WI38 (cell line): ENCODE measurements at regions not wholly inside any gene's neighbourhood (a gene's known extent, or its start where the extent isn't known, plus 50 kb on each side); places are given as distances from the start of the nearest gene placed in this dataset.

Experiments used
- H3K4me3 ChIP-seq: 2 replicates; pipeline ENCODE4 v1.5.1; 2011; ENCODE audit warnings: low read depth, mild to moderate bottlenecking, control low read depth, low read length
- CTCF ChIP-seq: IDR thresholded peaks from 2 replicates; pipeline ENCODE4 v1.5.1; 2012; ENCODE audit warnings: low read depth, mild to moderate bottlenecking, control low read depth, low read length

DNA sequence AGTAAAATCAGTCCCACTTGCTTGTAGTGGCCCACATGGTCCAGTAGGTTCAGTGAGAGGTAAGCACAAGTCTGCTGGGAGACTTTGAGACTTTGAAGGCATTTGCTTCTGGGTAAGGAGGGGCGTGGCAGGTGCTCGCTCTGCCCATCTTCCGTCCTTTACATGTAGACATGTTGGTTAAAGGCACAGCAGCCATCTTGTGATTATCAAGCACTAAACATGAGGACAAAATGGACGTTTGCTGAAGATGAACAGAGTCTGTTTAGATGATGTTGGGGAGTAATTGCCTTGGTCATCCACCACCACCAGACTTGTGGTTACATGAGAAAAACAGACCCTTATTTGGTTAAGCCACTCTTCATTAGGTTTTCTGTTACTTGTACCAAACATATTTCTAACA lies 252.8 kb upstream of the PARD3B start:
- no peak overlapping the region for H3K4me3 ChIP-seq
- no peak for TF ChIP-seq CTCF

GRCh38 chr2:204293884-204294747 lies 251.2 kb upstream of the PARD3B start:
- no peak for TF ChIP-seq CTCF

GRCh38 chr2:204298404-204298803 lies 246.9 kb upstream of the PARD3B start:
- H3K4me3 ChIP-seq, result no peak overlapping the region
- TF ChIP-seq CTCF, result no peak

More at GRCh38 chr2:204293884-204294747, 251.2 kb upstream of the PARD3B start:
- no peak overlapping the region for H3K4me3 ChIP-seq

DNA sequence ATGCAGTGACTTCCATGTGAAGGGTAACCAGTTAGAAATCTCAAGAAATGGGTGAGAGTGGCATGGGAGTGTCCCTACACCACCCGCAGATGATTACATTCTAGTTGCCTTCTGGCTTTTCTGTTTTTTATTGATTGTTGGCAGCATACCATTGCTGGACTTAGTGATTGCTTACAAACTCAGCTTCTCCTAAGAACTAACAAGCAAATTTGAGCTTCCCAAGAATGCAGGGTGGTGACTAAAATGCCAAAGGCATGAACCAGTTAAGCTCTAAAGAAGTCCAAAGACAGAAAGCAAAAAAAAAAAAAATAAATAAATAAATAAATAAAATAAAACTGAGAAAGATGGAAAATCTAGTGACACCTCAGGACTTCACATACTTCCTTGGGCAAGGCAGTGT lies 245.5 kb upstream of the PARD3B start:
- no peak overlapping the region for H3K4me3 ChIP-seq
- no peak for TF ChIP-seq CTCF

DNA sequence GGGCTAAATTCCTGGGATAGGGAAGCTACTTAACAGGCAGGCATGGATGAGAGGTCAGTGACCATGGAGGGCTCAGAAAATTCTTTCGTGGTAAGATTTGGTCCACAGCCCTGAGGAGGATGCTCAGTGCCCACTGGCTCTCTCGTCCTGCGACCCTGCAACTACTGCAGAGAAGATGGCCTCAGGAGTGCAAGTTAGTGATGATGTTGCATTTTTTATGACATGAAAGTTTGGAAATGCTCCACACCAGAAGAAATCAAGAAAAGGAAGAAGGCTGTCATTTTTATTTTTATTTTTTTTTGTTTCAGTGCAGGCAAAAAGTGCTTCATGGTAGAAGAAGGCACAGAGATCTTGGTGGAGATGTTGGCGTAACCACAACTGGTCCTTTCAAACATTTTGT lies 238.6 kb upstream of the PARD3B start:
- no peak for TF ChIP-seq CTCF
- no peak overlapping the region for H3K4me3 ChIP-seq

- TF ChIP-seq CTCF, result no peak
- H3K4me3 ChIP-seq, result no peak overlapping the region
Measured at GRCh38 chr2:204312105-204312504, 233.2 kb upstream of the PARD3B start.

GRCh38 chr2:204313256-204313655 lies 232.0 kb upstream of the PARD3B start:
- TF ChIP-seq CTCF, result no peak
- H3K4me3 ChIP-seq, result no peak overlapping the region
